ENCODE measurements at regions not wholly inside any gene's neighbourhood (a gene's known extent, or its start where the extent isn't known, plus 50 kb on each side); places are given as distances from the start of the nearest gene placed in this dataset.

DNA sequence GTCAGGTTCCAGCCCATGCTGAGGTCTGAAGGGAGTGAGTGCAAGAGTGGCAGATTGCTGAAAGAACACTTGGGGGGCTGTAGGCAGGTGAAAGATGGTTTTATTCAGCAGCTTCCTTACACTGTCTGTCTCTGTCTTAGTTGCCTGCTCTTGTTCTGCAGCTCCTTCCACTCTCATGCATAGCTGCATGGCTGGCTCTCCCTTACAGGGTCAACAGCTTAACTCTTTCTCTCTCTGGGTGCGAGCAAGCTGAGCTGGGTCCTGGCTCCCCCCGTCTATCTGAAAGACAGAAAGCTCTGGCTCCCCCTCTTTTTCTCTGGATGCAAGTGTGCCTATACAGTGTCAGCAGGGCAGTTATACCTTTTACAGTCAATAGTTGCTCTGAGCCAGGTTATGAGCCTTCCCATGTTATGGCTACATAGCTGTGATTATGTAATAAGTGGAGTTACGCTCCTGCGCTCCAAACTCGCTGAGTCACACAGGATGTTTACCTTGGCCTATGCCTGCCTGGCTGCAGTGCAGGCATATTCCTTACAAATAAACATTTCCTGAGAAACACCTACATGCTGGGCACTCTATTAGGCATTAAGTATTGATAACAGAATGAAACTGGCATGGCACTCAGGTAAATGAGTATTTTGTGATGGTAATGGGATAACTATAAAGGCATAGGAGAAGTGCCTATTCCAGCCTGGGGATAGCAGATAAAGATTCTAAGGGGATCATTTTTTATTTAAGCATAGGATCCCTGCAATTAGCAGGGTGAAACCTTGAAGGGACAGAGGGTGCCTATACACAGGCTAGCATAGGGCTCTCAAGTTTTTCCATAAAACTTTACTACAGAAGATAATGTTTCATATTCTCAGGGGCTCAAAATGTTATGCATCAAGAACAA lies 826.9 kb upstream of the PCDH9 start:
- peak; percentile 1 to 84 for DNase-seq (ENCODE audit: low read depth in 1 of 2, low spot score in 1 of 2)
- ATAC-seq: peak; percentile 98 to 100
- CTCF ChIA-PET: no interaction called here
- no peak overlapping the region for H3K4me3 ChIP-seq
- H3K9me3 ChIP-seq: no peaks in the 10 kb centered on the region
- H3K4me2 ChIP-seq: peak overlapping the region; percentile 41
- POLR2A ChIA-PET: interaction anchor here (0.6 kb wide), 1 partner anchor 727 kb away, joined by 3 read pairs; no protein-coding TSS in a partner anchor
- FAIRE-seq: no peak
- peak overlapping the region; percentile 53 to 75 for H3K27ac ChIP-seq
- H3K4me1 ChIP-seq: peaks cover 16% of the 10 kb centered on the region
- 58% methylated on average over 2 of the region's 5 CpGs for WGBS (ENCODE audit: missing lambda C conversion rate)
- TF ChIP-seq POLR2A (IDR thresholded peaks at IDR 0.05; ENCODE audit: low read length) (no peak), RFX5 (IDR thresholded peaks at IDR 0.05) (no peak), RARB (CRISPR knock-in tag; IDR thresholded peaks at IDR 0.05) (no peak), ZNF302 (CRISPR knock-in tag; IDR thresholded peaks at IDR 0.05) (no peak), HOXA7 (CRISPR knock-in tag; IDR thresholded peaks at IDR 0.05) (no peak), EHF (CRISPR knock-in tag; IDR thresholded peaks at IDR 0.05) (no peak), FOSL2 (IDR thresholded peaks at IDR 0.05) (no peak; the same call in 1 of the 2 replicates), FOSL2 (CRISPR knock-in tag; IDR thresholded peaks at IDR 0.05) (peak; percentile 79), RCOR1 (IDR thresholded peaks at IDR 0.05; ENCODE audit: low read depth, low read length) (no peak), NR3C1 (IDR thresholded peaks at IDR 0.05) (no peak), BHLHE40 (IDR thresholded peaks at IDR 0.05; ENCODE audit: low read depth, low read length) (no peak), JUNB (IDR thresholded peaks at IDR 0.05) (peak; percentile 53; the same call in 1 of the 2 replicates), MAFK (IDR thresholded peaks at IDR 0.05; ENCODE audit: partially characterized antibody) (peak; percentile 77), GATA3 (IDR thresholded peaks at IDR 0.05; ENCODE audit: borderline replicate concordance) (peak; percentile 17; the same call in 1 of the 2 replicates), HOXB5 (CRISPR knock-in tag; IDR thresholded peaks at IDR 0.05) (no peak), ZC3H11A (IDR thresholded peaks at IDR 0.05) (no peak), EP300 (IDR thresholded peaks at IDR 0.05) (no peak), TP53 (CRISPR knock-in tag; IDR thresholded peaks at IDR 0.05) (no peak), RNF2 (IDR thresholded peaks at IDR 0.05; ENCODE audit: borderline replicate concordance, low read depth) (no peak), NPAS2 (CRISPR knock-in tag; IDR thresholded peaks at IDR 0.05; ENCODE audit: borderline replicate concordance) (no peak), MAZ (IDR thresholded peaks at IDR 0.05; ENCODE audit: borderline replicate concordance, low read depth, low read length) (no peak), HDAC2 (IDR thresholded peaks at IDR 0.05) (no peak), PHF8 (IDR thresholded peaks at IDR 0.05; ENCODE audit: borderline replicate concordance, low read depth) (no peak), NFE2L2 (conservative IDR thresholded peaks at IDR 0.05; ENCODE audit: low read length) (peak; percentile 69)
- TF ChIP-seq, protein P1, sequence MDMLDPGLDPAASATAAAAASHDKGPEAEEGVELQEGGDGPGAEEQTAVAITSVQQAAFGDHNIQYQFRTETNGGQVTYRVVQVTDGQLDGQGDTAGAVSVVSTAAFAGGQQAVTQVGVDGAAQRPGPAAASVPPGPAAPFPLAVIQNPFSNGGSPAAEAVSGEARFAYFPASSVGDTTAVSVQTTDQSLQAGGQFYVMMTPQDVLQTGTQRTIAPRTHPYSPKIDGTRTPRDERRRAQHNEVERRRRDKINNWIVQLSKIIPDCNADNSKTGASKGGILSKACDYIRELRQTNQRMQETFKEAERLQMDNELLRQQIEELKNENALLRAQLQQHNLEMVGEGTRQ (IDR thresholded peaks at IDR 0.05): no peak
- TF ChIP-seq, protein P2, sequence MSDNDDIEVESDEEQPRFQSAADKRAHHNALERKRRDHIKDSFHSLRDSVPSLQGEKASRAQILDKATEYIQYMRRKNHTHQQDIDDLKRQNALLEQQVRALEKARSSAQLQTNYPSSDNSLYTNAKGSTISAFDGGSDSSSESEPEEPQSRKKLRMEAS (IDR thresholded peaks at IDR 0.05): peak; percentile 50; the same call in 1 of the 2 replicates
- TF ChIP-seq, protein P3, sequence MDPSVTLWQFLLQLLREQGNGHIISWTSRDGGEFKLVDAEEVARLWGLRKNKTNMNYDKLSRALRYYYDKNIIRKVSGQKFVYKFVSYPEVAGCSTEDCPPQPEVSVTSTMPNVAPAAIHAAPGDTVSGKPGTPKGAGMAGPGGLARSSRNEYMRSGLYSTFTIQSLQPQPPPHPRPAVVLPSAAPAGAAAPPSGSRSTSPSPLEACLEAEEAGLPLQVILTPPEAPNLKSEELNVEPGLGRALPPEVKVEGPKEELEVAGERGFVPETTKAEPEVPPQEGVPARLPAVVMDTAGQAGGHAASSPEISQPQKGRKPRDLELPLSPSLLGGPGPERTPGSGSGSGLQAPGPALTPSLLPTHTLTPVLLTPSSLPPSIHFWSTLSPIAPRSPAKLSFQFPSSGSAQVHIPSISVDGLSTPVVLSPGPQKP (IDR thresholded peaks at IDR 0.05; ENCODE audit: low read depth, low read length): no peak
- TF ChIP-seq, protein P4, sequence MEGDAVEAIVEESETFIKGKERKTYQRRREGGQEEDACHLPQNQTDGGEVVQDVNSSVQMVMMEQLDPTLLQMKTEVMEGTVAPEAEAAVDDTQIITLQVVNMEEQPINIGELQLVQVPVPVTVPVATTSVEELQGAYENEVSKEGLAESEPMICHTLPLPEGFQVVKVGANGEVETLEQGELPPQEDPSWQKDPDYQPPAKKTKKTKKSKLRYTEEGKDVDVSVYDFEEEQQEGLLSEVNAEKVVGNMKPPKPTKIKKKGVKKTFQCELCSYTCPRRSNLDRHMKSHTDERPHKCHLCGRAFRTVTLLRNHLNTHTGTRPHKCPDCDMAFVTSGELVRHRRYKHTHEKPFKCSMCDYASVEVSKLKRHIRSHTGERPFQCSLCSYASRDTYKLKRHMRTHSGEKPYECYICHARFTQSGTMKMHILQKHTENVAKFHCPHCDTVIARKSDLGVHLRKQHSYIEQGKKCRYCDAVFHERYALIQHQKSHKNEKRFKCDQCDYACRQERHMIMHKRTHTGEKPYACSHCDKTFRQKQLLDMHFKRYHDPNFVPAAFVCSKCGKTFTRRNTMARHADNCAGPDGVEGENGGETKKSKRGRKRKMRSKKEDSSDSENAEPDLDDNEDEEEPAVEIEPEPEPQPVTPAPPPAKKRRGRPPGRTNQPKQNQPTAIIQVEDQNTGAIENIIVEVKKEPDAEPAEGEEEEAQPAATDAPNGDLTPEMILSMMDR (IDR thresholded peaks at IDR 0.05): no peak
- TF ChIP-seq, protein P5, sequence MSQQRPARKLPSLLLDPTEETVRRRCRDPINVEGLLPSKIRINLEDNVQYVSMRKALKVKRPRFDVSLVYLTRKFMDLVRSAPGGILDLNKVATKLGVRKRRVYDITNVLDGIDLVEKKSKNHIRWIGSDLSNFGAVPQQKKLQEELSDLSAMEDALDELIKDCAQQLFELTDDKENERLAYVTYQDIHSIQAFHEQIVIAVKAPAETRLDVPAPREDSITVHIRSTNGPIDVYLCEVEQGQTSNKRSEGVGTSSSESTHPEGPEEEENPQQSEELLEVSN (IDR thresholded peaks at IDR 0.05; ENCODE audit: borderline replicate concordance, low read depth): no peak
- TF ChIP-seq, protein P6, sequence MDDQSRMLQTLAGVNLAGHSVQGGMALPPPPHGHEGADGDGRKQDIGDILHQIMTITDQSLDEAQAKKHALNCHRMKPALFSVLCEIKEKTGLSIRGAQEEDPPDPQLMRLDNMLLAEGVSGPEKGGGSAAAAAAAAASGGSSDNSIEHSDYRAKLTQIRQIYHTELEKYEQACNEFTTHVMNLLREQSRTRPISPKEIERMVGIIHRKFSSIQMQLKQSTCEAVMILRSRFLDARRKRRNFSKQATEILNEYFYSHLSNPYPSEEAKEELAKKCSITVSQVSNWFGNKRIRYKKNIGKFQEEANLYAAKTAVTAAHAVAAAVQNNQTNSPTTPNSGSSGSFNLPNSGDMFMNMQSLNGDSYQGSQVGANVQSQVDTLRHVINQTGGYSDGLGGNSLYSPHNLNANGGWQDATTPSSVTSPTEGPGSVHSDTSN (IDR thresholded peaks at IDR 0.05): no peak
- TF ChIP-seq, protein P7, sequence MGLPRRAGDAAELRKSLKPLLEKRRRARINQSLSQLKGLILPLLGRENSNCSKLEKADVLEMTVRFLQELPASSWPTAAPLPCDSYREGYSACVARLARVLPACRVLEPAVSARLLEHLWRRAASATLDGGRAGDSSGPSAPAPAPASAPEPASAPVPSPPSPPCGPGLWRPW (IDR thresholded peaks at IDR 0.05): peak; percentile 52; the same call in 1 of the 2 replicates
- TF ChIP-seq, protein P8, sequence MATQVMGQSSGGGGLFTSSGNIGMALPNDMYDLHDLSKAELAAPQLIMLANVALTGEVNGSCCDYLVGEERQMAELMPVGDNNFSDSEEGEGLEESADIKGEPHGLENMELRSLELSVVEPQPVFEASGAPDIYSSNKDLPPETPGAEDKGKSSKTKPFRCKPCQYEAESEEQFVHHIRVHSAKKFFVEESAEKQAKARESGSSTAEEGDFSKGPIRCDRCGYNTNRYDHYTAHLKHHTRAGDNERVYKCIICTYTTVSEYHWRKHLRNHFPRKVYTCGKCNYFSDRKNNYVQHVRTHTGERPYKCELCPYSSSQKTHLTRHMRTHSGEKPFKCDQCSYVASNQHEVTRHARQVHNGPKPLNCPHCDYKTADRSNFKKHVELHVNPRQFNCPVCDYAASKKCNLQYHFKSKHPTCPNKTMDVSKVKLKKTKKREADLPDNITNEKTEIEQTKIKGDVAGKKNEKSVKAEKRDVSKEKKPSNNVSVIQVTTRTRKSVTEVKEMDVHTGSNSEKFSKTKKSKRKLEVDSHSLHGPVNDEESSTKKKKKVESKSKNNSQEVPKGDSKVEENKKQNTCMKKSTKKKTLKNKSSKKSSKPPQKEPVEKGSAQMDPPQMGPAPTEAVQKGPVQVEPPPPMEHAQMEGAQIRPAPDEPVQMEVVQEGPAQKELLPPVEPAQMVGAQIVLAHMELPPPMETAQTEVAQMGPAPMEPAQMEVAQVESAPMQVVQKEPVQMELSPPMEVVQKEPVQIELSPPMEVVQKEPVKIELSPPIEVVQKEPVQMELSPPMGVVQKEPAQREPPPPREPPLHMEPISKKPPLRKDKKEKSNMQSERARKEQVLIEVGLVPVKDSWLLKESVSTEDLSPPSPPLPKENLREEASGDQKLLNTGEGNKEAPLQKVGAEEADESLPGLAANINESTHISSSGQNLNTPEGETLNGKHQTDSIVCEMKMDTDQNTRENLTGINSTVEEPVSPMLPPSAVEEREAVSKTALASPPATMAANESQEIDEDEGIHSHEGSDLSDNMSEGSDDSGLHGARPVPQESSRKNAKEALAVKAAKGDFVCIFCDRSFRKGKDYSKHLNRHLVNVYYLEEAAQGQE (IDR thresholded peaks at IDR 0.05): no peak
